Gastroesophageal sphincter (tissue), 4 donors: ENCODE measurements at regions not wholly inside any gene's neighbourhood (a gene's known extent, or its start where the extent isn't known, plus 50 kb on each side); places are given as distances from the start of the nearest gene placed in this dataset.

Experiments used
- ATAC-seq: fragments of 150-250 bp; one replicate; pipeline ENCODE4 v1.9.1; 2016; ENCODE audit warnings: mild to moderate bottlenecking, moderate library complexity
- H3K27ac ChIP-seq, 4 donors: fragments of 200-600 bp; sonication (generic) in 3 of 4; 1 replicate in 3 of 4; 2 replicates in 1 of 4; pipeline ENCODE4 v1.5.1; 2016 to 2019
- H3K27me3 ChIP-seq: fragments of 200-600 bp; sonication (generic); one replicate; pipeline ENCODE4 v1.5.1; 2019
- H3K36me3 ChIP-seq, 2 donors: fragments of 200-600 bp; sonication (generic); one replicate each; pipeline ENCODE4 v1.5.1; 2019; ENCODE audit warnings: control low read depth in 1 of 2
- H3K4me1 ChIP-seq, 3 donors: fragments of 200-600 bp; sonication (generic); 1 replicate in 2 of 3; 2 replicates in 1 of 3; pipeline ENCODE4 v1.5.1; 2016 to 2019; ENCODE audit warnings: control low read depth in 2 of 3
- H3K4me3 ChIP-seq, 2 donors: fragments of 200-600 bp; sonication (generic); one replicate each; pipeline ENCODE4 v1.5.1; 2019; ENCODE audit warnings: mild to moderate bottlenecking in 1 of 2, moderate library complexity in 1 of 2
- H3K9me3 ChIP-seq, 3 donors: fragments of 200-600 bp; sonication (generic); one replicate each; pipeline ENCODE4 v1.5.1; 2017 to 2019; ENCODE audit warnings: control low read depth in 2 of 3
- EP300 ChIP-seq: sonication (generic); formaldehyde crosslinking; IDR thresholded peaks from one replicate; pipeline ENCODE4 v1.6.1; 2017; ENCODE audit warnings: antibody characterized with exemption, mild to moderate bottlenecking
- POLR2A ChIP-seq, 2 donors: fragments of 450-650 bp; IDR thresholded peaks; one replicate each; pipeline ENCODE4 v1.6.1; 2017; ENCODE audit warnings: antibody characterized with exemption in 2 of 2, mild to moderate bottlenecking in 2 of 2, moderate library complexity in 1 of 2
- POLR2AphosphoS5 ChIP-seq: sonication (generic); formaldehyde crosslinking; IDR thresholded peaks from one replicate; pipeline ENCODE4 v1.6.1; 2017; ENCODE audit warnings: antibody characterized with exemption
- WGBS, 2 donors: methylation state at CpG; one replicate each; pipeline ENCODE4 v1.1.5; 2018; ENCODE audit warnings: low coverage in 1 of 2; 5-methylcytosine and 5-hydroxymethylcytosine counted together
- TF ChIP-seq, protein P1 (sequence below), 4 experiments: fragments of 200-600 bp in 2 of 4; fragments of 450-650 bp in 2 of 4; sonication (generic) in 1 of 4; IDR thresholded peaks; one replicate each; pipeline ENCODE4 v1.5.1; 2017 to 2019; ENCODE audit warnings: antibody characterized with exemption in 4 of 4, mild to moderate bottlenecking in 2 of 4, moderate library complexity in 2 of 4

DNA sequence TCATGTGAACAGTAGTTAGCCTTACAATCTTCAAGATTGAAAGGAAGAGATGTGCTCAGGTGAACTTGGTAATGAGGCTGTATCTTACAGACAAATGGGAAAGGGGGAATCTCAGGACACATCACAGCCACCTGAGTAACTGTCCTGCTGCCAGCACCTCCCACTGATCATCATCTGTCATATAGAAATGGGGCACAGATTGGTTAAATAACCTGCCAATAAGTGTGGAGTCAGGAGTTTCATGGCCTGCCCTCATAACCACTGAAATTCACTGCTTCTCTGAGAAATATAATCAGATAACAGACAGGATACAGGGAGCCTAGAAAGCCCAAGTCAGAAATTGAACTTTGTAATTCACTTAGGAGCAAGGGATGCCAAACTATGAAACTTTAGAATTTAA is 64.9 kb upstream of the TAS2R16 start:
- Histone ChIP-seq H3K27ac (no peak overlapping the region), H3K9me3 (no peaks in the 10 kb centered on the region), H3K4me1 (no peaks in the 10 kb centered on the region), H3K36me3 (no peaks in the 10 kb centered on the region), H3K27me3 (no peaks in the 10 kb centered on the region), H3K4me3 (no peak overlapping the region)
- no peak for ATAC-seq
- TF ChIP-seq EP300 (no peak), POLR2A (IDR thresholded peaks at IDR 0.05) (no peak), POLR2AphosphoS5 (no peak)
- TF ChIP-seq, protein P1, sequence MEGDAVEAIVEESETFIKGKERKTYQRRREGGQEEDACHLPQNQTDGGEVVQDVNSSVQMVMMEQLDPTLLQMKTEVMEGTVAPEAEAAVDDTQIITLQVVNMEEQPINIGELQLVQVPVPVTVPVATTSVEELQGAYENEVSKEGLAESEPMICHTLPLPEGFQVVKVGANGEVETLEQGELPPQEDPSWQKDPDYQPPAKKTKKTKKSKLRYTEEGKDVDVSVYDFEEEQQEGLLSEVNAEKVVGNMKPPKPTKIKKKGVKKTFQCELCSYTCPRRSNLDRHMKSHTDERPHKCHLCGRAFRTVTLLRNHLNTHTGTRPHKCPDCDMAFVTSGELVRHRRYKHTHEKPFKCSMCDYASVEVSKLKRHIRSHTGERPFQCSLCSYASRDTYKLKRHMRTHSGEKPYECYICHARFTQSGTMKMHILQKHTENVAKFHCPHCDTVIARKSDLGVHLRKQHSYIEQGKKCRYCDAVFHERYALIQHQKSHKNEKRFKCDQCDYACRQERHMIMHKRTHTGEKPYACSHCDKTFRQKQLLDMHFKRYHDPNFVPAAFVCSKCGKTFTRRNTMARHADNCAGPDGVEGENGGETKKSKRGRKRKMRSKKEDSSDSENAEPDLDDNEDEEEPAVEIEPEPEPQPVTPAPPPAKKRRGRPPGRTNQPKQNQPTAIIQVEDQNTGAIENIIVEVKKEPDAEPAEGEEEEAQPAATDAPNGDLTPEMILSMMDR (IDR thresholded peaks at IDR 0.05): no peak

GRCh38 chr7:123057911-123058310 is 62.4 kb upstream of the TAS2R16 start:
- ATAC-seq: no peak
- TF ChIP-seq EP300 (no peak), POLR2AphosphoS5 (no peak), POLR2A (IDR thresholded peaks at IDR 0.05) (no peak)
- TF ChIP-seq, protein P1 (IDR thresholded peaks at IDR 0.05): no peak
- Histone ChIP-seq H3K9me3 (peaks cover 0 to 3% (median 0%) of the 10 kb centered on the region in 3 donors), H3K27ac (no peak overlapping the region), H3K27me3 (no peaks in the 10 kb centered on the region), H3K4me1 (no peaks in the 10 kb centered on the region), H3K4me3 (no peak overlapping the region), H3K36me3 (no peaks in the 10 kb centered on the region)

DNA sequence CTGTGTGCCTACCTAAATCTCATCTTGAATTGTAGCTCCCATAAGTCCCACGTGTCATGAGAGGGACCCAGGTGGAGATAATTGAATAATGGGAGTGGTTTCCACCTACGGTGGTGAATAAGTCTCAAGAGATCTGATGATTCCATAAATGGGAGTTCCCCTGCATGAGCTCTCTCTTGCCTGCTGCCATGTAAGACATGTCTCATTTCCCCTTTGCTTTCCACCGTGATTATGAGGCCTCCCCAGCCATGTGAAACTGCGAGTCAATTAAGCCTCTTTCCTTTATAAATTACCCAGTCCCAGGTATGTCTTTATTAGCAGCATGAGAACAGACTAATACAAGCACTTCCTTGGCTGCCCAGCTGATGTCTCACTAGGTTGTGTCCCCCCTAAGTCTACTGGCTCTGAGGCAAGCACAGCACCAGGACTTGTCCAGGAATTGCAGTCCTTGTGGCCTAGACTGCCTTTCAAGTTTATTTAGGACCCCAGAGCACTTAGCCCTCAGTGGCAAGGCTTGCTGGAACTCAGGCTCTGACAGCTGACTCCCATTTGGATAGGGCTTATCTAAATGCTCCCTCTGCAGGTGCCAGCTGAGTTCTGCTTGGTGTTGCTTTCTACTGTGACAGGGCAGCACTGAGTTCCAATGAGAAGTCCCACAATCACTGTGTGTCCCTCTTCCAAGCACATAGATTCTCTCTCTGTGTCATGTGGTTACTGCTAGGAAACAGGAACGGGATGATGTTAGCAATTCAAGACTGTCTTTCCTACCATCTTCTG is 59.0 kb upstream of the TAS2R16 start:
- H3K27me3 ChIP-seq: no peaks in the 10 kb centered on the region
- 43 to 66% methylated on average over 1 to 4 of the region's 5 CpGs for WGBS, 2 donors
- no peaks in the 10 kb centered on the region for H3K36me3 ChIP-seq
- peaks cover 0 to 30% (median 0%) of the 10 kb centered on the region in 3 donors for H3K9me3 ChIP-seq
- H3K4me3 ChIP-seq: no peak overlapping the region
- no peaks in the 10 kb centered on the region for H3K4me1 ChIP-seq
- H3K27ac ChIP-seq: no peak overlapping the region
- TF ChIP-seq POLR2AphosphoS5: no peak
- TF ChIP-seq, protein P1 (IDR thresholded peaks at IDR 0.05): peak in 1 of 4 experiments; percentile 3
- ATAC-seq: no peak

DNA sequence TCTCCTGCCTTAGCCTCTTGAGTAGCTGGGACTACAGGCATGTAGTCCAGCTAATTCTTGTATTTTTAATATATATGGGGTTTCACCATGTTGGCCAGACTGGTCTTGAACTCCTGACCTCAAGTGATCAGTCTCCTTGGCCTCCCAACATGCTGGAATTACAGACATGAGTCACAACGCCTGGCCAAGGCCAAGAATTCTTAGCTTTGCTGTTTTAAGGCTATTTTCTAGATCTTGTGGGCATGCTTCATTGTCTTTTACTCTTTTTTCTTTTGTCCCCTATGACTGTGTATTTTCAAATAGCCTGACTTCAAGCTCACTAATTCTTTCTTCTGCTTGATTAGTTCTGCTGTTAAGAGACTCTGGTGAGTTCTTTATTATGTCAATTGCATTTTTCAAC is 56.4 kb upstream of the TAS2R16 start:
- no peak overlapping the region for H3K4me3 ChIP-seq
- 58 to 71% methylated on average over 1 of the region's 1 CpG for WGBS, 2 donors
- no peaks in the 10 kb centered on the region for H3K27me3 ChIP-seq
- no peak overlapping the region for H3K27ac ChIP-seq
- no peaks in the 10 kb centered on the region for H3K36me3 ChIP-seq
- TF ChIP-seq POLR2AphosphoS5 (no peak), POLR2A (IDR thresholded peaks at IDR 0.05) (no peak), EP300 (no peak)
- TF ChIP-seq, protein P1 (IDR thresholded peaks at IDR 0.05): no peak
- peaks cover 0 to 57% (median 0%) of the 10 kb centered on the region in 3 donors for H3K9me3 ChIP-seq
- no peak for ATAC-seq
- no peaks in the 10 kb centered on the region for H3K4me1 ChIP-seq

GRCh38 chr7:123047955-123048354 is 52.5 kb upstream of the TAS2R16 start:
- TF ChIP-seq, protein P1 (IDR thresholded peaks at IDR 0.05): no peak
- TF ChIP-seq POLR2AphosphoS5 (no peak), EP300 (no peak), POLR2A (IDR thresholded peaks at IDR 0.05) (no peak)
- Histone ChIP-seq H3K27ac (no peak overlapping the region), H3K27me3 (no peaks in the 10 kb centered on the region), H3K9me3 (peaks cover 0 to 56% (median 0%) of the 10 kb centered on the region in 3 donors), H3K36me3 (no peaks in the 10 kb centered on the region), H3K4me1 (no peaks in the 10 kb centered on the region), H3K4me3 (no peak overlapping the region)
- ATAC-seq: no peak
